ENCODE measurements at regions not wholly inside any gene's neighbourhood (a gene's known extent, or its start where the extent isn't known, plus 50 kb on each side); places are given as distances from the start of the nearest gene placed in this dataset.
"Not testable (repeated sequence)": the region's sequence is repeated elsewhere in the genome, so short reads cannot be mapped to it uniquely, and the experiment has no call there.

DNA sequence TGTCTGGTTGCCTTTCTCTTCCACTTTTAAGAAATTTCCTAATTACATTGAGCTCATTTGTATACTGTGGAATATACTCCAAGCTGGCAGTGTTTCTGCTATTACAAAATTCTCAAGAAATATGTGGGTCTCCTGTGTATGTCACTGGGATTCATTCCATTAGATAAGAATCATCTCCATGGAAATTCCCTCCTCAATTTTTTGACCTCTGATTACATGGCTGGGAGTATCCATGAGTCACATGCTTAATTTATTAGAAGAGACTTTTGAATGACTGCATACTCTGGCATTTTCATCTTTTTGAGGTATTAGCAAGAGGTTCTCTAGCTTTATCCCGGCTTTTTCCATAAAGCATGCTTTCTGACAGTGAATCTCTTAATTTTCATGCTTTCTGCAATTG, 665.5 kb upstream of the CNTNAP5 start:
- no peak for DNase-seq (ENCODE audit: low read depth)

DNA sequence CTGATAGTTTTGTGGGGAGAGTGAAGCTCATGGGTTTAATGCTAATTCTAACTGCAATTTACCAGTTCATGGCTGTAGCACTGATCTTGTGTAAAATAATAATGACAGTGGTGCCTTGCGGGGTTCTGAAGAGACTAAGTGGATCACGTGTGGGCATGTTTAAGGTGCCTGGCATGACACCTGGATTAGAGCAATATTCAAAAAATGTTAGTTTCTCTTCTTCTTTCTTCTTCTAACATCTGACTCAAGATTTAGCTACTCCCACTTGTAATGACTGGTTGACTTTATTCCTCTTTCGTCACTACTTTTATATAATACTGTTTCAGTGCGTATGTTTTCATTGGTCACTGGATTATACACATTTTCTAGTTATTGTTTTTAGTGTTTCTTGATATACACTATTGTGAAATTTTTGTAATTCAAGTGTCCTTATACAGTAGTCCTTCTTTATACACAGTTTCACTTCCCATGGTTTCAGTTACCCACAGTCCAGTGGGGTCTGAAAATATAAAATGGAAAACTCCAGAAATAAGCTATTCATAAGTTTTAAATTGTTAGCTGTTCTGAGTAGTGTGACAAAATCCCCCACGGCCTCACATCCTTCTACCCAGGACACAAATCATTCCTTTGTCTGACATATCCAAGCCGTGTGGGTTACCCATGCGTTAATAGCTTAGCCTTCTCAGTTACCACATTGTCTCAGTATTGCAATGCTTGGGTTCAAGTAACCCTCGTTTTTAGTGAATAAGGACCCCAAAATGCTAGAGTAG, 662.2 kb upstream of the CNTNAP5 start:
- DNase-seq (ENCODE audit: low read depth) = no peak

DNA sequence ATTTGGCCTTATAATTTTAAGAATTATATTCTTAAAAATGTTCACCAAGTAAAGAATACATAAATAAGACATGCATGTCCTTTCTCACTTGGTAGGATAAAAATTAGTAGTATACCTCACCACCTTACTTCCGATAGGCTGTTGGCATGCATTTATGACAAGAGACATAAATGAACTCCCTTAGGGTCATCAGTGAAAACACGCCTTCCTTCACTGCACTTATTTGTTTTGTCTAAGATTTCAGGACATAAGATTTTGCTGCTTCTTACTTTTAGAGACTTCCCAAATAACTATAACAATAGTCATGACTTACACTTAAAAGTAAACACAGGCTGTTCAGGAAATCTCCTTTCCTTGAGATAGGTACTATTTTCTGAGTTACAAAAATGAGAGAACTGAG, 661.3 kb upstream of the CNTNAP5 start:
- DNase-seq (ENCODE audit: low read depth) = no peak

DNA sequence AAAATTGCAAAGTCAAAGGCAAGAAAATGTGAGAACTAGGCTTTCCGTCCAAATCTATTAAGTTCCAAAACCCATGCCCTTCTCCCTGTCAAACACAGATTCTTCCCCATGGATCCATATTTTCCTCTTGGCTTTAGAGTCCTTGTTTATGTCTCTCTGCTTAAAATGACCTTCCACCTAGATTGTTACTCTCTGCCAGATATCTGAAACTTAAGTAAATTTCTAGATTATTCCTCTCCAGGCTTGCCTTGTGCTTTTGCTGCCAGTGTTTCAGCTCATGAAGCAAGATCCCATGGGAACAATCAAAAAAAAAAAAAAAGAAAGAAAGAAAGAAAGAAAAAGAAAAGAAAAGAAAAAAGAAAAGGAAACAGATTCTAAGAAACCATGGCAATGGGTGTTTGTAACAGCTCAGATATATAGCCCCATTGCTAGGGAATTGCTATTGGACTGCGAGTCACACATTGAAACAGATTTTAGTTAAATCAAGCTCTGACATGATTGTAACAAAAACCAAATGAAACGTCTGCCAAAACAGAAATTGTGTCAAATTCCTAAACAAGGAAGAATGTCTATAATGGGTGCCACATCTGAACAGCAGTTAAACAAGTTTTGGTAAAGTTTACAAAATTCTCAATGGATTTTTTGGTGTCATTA, 660.7 kb upstream of the CNTNAP5 start:
- DNase-seq (ENCODE audit: low read depth) = no peak

DNA sequence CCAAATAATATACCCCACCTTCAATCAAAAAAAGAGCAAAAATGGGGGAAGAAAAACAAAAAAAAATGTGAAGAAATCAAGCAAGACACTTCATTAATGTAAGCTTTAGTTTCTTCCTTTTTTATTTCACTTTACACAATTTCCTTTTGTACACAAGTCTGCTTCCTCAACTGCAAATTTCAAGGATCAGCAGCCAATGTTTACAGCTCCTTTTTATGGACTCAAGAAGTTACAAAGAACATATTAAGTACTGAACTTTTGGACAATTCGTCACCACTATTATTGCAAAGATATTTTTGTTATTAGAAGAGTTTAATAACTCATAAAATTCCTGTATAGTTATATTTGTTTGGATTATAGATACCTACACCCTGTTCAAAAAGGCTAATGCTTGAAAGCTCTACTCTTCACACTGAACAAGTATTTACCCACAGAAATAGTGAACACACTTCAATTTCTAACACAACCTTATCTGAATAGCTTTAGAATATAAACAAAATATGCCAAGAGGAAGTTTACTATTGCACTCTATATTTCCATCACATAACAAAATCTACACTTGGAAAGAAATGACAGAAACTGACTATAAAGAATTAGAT, 658.7 kb upstream of the CNTNAP5 start:
- DNase-seq (ENCODE audit: low read depth) = no peak

DNA sequence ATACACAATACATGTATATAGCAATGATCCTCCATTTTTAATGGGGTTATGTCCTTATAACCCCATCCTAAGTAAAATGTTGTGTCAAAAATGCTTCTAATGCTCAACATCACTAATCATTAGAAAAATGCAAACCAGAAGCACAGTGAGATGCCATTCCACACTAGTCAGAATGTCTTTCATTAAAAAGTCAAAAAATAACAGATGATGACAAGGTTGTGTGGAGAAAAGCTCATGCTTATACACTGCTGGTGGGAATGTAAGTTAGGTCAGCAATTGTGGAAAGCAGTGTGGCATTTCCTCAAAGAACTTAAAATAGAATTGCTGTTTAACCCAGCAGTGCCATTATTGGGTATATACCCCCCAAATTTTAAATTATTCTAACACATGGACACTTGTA, 654.9 kb upstream of the CNTNAP5 start:
- DNase-seq (ENCODE audit: low read depth) = no peak

DNA sequence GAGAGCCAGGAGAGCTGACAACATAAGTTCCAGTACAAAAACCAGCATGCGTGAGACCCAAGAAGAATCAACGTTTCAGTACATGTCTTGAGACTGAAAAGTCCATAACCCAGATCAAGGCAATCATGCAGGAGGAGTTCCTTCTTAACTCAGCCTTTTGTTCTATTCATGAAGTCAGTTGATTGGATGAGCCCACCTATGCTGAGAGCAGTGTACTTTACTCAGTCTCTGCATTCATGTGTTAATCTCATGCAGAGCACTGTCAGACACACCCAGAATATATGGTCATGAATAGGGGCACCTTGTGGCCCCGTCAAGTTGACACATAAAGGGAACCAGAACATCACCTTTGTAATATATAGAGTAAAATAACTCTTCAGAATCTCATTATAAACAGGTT, 653.6 kb upstream of the CNTNAP5 start:
- no peak for DNase-seq (ENCODE audit: low read depth)

DNA sequence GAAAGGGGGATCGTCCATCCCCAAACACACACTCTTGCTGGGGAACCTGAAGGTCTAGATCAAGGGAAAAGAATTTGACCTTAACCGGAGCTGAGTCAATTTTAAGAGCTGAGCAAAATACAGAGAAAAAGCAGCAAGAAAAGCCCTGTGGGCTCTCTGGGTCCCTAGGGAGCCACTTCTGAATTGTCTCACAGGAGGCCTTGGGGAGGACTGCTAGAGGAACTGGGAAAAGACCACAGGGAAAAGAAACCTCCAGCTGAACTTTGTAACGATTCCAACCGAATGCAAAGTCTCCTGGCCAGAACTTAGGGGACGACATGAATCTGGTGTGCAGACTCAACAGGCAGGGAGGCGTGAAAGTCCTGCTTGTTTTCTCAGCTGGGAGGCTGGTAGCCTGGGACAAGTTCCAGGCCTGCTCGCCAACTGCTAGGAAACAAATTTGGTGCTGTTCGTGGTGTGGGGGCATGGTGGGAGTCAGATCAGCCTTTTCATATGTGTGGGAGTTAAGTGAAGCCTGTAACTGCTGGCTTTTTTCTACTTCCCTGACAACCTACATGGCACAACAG, 644.6 kb upstream of the CNTNAP5 start:
- no peak for DNase-seq (ENCODE audit: low read depth)

DNA sequence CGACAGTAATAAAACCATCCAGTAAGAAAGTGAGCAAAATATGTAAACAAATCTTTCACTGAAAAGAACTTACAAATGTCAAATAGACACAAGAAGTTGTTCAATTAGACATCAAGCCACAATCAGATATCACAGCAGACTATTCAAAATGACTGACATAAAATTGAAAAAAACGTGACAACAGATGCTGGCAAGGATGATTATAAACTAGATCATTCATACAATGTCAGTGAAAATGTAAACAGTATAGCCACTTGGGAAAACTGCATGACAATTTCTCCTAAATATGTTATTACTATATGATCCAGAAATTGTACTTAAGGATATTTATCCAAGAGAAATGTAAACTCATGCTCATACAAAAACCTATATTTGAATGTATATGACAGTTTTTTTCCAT, 609.4 kb upstream of the CNTNAP5 start:
- DNase-seq (ENCODE audit: low read depth) = no peak

DNA sequence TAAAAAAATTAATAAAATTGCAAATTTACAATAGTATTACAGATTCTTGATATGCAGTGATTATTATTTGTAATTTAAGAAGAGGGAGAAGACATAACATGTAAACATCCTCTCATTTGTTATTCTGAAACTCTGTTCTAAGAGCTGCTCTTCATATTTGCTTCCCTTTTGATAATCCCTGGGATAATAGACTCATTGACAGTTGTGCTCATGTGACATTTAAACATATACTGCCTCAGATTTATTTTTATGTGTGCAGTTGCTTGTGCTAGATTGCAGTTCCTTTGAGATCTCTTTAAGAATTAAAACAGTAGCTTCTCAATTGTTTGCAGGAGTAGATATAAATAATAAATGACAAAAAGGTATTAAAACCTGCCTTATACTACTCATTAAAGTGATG, 605.1 kb upstream of the CNTNAP5 start:
- no peak for DNase-seq (ENCODE audit: low read depth)

DNA sequence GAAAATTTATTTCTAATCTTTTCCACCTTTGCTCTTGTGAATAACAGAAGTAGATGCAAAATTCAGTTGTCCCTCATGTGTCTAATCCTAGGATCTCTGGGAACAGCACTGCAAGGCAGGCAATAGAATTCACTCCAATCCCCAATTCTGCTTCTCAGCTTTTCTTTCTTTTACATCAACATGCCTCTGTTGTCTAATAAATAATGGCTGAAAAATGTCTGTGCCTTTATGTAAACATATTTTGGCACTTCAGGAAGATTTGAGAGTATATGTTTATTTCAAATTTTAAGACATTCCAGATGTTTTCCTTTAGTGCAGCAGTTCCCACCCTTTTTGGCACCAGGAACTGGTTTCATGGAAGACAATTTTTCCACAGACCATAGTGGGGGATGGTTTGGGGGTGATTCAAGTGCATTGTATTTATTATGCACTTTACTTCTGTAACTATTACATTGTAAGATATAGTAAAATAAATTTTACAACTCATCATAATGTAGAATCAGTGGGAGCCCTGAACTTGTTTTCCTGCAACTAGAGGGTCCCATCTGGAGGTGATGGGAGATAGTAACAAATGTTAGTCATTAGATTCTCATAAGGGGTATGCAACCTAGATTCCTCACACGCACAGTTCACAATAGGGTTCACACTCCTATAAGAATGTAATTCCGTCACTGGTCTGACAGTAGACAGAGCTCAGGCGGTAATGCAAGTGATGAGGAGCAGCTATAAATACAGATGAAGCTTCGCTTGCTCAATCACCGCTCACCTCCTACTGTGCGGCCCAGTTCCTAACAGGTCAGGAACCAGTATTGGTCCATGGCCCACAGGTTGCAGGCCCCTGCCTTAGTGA, 590.3 kb upstream of the CNTNAP5 start:
- no peak for DNase-seq (ENCODE audit: low read depth)

DNA sequence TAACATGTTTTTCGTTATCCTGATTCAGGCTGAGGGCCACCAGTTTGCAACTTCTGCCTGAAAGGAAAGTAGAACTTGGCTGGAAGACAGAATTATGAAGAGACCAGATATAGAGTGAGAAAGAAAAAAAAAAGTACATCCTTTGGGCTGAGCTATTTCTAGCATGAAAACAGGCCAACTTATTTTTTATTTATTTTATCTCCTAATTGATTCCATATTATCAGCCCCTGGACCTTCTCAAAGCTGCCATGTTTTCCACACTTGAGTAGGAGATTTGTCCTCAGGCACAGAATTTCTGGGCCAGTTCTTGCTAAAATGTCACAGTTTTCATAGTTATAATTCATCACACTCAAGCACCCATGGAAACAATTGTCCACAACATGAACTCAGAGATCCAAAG, 586.8 kb upstream of the CNTNAP5 start:
- no peak for DNase-seq (ENCODE audit: low read depth)

DNA sequence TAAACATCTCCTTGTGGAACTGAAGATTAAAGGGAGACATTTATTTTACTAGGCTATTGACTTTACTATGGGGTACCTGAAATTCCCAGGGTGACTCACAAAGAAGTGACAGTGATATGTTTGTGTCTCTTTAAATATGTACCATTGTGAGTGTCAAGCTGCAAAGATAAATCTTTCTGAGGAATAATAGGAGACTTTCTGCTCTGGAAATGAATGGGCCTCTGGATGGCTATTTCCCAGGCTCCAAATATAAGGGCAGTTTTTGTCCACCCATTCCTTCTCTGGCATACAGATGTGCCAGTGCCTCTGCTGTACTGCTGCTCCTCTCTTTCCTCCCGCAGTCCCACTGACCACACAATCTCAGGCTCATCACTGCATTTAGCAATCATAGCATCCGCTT, 586.4 kb upstream of the CNTNAP5 start:
- DNase-seq (ENCODE audit: low read depth) = no peak

DNA sequence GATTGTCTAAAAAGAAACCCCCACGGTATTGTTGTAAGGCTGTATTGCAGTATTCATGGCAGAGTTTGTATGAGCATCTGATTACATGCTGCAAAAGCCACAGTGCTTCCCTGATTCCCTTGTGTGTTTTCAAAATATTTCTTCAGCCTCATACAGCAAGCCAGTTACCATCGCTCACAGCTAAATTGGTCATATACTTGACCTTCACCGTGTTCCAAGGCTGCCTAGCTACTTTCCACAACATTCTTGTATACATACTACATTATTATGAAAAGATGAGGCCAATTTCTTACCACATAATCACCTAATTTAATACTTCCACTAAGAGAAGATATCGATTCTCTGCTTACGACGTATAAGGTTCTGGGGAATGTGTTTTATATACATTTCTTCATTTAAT, 576.3 kb upstream of the CNTNAP5 start:
- DNase-seq (ENCODE audit: low read depth) = no peak

DNA sequence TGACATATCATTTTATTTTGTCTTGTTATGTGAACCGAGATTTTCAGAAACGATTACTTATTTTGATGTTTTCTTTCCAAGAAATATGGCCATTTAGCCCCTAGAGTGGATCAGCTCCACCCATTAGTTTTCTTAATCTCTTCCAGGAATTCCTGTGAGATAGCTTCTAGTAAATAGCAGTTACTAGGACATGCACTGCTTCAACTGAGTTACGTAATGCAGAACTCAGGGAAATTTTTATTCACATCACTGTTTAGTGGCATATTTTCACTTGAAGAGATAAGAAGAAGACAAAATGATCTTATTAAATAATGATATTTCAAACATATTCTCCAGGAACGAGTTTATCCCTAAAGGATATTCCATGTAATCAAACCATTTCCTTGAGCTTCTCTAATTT, 573.5 kb upstream of the CNTNAP5 start:
- no peak for DNase-seq (ENCODE audit: low read depth)

DNA sequence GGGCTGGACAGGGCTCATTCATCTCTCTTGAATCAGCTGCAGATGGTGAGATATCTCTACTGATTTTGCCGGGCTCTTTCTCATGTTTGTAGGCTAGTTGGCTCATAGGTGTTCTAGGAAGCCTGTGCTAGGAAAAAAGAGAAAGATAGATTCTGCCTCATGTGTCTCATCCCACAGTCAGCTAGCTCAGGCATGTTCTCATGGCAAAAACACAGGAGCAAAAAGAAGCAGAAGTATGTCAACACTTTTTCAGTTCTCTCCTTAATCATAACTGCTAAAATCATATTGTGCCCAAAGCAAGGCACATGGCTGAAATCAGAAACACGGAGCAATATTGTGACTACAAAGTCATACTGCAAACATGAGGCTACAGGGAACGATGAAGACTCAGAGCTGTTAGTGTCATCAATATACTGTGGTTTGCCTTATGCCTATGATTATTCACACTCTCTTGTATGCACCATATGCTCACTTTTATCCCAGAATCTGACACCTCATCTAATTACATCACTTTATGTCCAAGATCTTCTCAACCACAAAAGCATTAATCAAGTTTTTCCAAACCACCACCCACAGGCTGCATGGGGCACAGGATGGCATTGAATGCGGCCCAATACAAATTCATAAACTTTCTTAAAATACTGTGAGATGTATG, 571.9 kb upstream of the CNTNAP5 start:
- DNase-seq (ENCODE audit: low read depth) = no peak

DNA sequence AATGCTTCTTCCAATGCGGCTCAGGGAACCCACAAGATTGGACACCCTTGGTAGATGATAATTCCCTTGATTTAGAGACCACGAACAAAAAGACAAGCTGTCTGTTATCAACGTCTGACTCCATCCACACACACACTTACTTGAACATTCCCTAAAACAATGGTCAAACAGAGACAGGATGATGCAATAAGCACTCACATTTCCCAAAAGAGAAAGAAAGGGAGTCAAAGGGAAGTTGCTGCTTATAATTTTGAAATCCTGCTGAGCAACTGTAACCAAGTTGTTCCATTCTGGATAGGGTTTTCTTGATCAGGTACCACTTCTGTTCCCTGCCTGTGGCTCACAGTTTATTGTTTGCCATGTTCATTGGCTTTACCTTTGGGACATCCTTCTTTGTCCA, 571.3 kb upstream of the CNTNAP5 start:
- no peak for DNase-seq (ENCODE audit: low read depth)

DNA sequence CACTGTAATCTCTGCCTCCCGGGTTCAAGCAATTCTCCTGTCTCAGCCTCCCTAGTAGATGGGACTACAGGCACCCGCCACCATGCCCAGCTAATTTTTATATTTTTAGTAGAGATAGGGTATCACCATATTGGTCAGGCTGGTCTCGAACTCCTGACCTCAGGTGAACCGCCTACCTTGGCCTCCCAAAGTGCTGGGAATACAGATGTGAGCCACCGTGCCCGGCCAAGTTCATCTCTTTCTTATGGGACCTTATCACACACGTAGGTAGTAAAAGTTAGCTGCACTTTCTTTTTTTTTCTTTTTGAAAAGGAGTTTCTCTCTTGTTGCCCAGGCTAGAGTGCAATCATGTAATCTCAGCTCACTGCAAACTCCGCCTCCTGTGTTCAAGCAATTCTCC, 569.9 kb upstream of the CNTNAP5 start:
- DNase-seq (ENCODE audit: low read depth) = not testable (repeated sequence)

DNA sequence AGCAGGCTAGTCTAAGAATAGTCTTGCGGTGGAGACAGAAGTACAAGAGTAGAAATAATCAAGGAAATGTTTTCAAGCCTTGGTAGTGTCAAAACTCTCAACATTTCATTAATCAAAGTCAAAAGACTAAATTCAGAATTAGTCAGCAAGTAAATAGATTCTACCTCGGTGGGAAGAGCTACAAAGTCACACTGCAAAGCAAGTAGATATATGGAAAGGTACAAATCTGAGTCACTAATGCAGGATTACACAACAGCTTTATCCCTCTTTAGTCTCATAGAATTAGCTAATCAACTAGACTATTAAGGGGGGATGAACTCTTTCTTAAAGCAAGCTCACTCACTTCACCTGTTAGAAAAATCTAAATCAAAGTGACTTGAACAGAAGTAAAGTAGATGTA, 568.7 kb upstream of the CNTNAP5 start:
- no peak for DNase-seq (ENCODE audit: low read depth)

DNA sequence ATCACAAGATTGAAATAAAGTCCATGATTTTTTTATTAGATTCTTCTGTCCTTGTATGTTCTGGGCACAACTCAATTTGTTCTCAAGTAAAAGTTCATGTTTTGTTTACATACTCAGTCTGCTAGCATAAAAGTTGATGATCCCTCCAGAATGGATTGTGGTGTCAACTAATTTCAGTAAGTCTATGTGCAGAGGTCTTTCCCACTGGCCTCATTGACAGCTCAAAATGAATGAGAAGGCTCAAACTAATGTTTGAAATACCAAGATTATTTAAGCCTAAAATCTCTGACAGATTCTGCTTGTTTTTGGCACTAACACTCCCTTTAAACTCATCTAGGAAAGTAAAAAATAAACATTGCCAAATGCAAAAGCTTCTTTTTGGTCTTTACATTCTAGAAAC, 561.2 kb upstream of the CNTNAP5 start:
- no peak for DNase-seq (ENCODE audit: low read depth)

DNA sequence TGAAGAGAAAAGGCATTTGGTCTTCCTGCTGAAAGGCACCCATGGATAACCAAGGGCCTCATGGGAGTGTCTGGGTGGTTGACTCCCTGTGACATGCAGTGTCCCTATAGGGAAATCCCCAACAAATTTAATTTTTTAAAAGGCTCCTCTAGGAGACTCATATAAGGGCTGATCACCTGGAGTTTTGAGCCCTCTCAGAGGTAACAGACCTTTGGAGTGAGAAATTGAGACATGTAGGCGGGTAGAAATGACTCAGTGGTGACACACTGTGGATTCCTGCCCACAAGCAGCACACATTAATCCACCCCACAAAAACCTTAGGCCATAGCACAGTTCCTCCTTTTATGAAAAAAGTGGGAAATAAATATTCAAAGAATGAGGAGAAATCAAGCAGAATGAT, 557.0 kb upstream of the CNTNAP5 start:
- DNase-seq (ENCODE audit: low read depth) = no peak

DNA sequence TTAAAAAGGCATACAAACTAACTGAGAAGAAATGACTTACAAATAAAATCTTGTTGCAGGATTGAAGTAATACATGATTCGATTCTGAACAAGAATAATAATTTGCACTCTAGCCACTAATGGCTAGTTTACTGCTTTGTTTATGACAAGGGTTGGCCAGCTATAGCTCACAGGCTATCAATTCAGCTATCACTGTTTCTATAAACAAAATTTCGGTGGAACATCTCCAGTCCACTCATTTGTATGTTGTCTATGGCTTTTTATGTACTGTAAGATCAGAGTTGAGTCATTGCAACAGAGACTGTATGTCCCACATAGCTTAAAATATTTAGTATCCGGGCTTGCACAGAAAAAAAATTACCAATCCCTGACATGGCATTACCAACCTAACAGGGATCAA, 543.7 kb upstream of the CNTNAP5 start:
- no peak for DNase-seq (ENCODE audit: low read depth)

Measured in amniotic epithelial cell (primary cell).